ENCODE measurements at regions not wholly inside any gene's neighbourhood (a gene's known extent, or its start where the extent isn't known, plus 50 kb on each side); places are given as distances from the start of the nearest gene placed in this dataset.

DNA sequence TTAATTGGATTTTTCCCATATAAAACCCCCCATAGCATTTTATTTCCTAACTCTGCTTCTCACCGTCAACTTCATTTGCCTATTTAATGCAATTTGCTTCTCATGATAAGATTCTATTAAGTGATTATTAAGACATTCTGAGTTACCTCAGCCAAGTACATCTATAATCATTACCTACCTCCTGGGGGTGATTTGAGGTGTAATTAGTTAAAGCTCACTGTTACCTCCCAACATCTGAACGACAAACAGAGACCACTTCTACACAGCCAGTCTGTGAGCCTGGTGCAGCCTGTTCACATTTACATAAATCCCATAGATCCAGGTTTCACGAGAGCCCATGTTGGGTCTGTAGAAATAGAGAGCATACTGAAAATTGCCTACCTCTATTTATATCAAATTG lies 65.7 kb upstream of the SSX2IP start:
- Histone ChIP-seq H3K36me3 (ENCODE audit: insufficient read depth, low read length) (no peaks in the 10 kb centered on the region), H3K27me3 (ENCODE audit: insufficient read depth, low read length) (no peaks in the 10 kb centered on the region), H2AFZ (ENCODE audit: low read depth, low read length) (no peak overlapping the region), H4K20me1 (ENCODE audit: insufficient read depth, low read length) (no peaks in the 10 kb centered on the region), H3K9me3 (ENCODE audit: insufficient read depth, low read depth, low read length) (no peaks in the 10 kb centered on the region), H3K79me2 (ENCODE audit: insufficient read depth, low read length) (no peaks in the 10 kb centered on the region), H3K4me3 (ENCODE audit: insufficient read depth, low read depth, low read length) (no peak overlapping the region), H3K9ac (ENCODE audit: low read length) (no peak overlapping the region), H3K4me2 (ENCODE audit: low read length) (no peak overlapping the region), H3K4me1 (ENCODE audit: insufficient read depth, low read length) (peaks cover 14% of the 10 kb centered on the region), H3K27ac (ENCODE audit: low read depth, low read length) (no peak overlapping the region)
- no peak overlapping the region for H3K4me3 Mint-ChIP-seq (ENCODE audit: unreplicated experiment)
- no peak overlapping the region for H3K27ac Mint-ChIP-seq (ENCODE audit: unreplicated experiment)
- FAIRE-seq (no peak), DNase-seq (ENCODE audit: low read depth) (no peak)
- TF ChIP-seq, protein P1, sequence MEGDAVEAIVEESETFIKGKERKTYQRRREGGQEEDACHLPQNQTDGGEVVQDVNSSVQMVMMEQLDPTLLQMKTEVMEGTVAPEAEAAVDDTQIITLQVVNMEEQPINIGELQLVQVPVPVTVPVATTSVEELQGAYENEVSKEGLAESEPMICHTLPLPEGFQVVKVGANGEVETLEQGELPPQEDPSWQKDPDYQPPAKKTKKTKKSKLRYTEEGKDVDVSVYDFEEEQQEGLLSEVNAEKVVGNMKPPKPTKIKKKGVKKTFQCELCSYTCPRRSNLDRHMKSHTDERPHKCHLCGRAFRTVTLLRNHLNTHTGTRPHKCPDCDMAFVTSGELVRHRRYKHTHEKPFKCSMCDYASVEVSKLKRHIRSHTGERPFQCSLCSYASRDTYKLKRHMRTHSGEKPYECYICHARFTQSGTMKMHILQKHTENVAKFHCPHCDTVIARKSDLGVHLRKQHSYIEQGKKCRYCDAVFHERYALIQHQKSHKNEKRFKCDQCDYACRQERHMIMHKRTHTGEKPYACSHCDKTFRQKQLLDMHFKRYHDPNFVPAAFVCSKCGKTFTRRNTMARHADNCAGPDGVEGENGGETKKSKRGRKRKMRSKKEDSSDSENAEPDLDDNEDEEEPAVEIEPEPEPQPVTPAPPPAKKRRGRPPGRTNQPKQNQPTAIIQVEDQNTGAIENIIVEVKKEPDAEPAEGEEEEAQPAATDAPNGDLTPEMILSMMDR (IDR thresholded peaks at IDR 0.05; ENCODE audit: insufficient read depth, low read depth, low read length) = no peak
- no peak for TF ChIP-seq EZH2 (IDR thresholded peaks at IDR 0.05; ENCODE audit: insufficient read depth, low read length)
- no peaks in the 10 kb centered on the region for H3K9me3 Mint-ChIP-seq (ENCODE audit: unreplicated experiment)
- H3K27me3 Mint-ChIP-seq (ENCODE audit: low read depth, unreplicated experiment) = no peaks in the 10 kb centered on the region
- no peaks in the 10 kb centered on the region for H3K36me3 Mint-ChIP-seq (ENCODE audit: low read depth, unreplicated experiment)
- peaks cover 12% of the 10 kb centered on the region for H3K4me1 Mint-ChIP-seq (ENCODE audit: low read depth, unreplicated experiment)

DNA sequence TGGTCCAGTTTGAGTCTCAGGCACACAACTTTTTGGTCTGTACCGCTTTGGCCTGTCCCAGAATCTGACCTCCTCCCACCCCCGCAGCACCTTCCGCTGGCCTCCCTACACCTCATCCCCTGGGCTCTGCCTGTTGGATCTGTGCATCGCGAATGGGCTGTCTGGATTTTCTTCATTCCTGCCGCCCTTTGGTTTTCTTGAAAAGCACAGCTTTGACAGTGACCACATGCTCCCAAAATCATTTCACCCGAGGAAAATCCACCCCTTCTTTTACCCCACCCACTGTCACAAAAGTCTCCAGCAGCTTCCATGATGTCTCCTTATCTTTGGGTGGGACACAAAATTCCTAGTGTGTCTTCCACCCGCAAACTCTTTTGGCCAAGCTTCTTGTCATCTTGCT lies 65.0 kb upstream of the SSX2IP start:
- no peak overlapping the region for H3K4me3 ChIP-seq (ENCODE audit: insufficient read depth, low read depth, low read length)
- H3K79me2 ChIP-seq (ENCODE audit: insufficient read depth, low read length) = no peaks in the 10 kb centered on the region
- H2AFZ ChIP-seq (ENCODE audit: low read depth, low read length) = no peak overlapping the region
- H3K9ac ChIP-seq (ENCODE audit: low read length) = no peak overlapping the region
- Mint-ChIP-seq H3K36me3 (ENCODE audit: low read depth, unreplicated experiment) (no peaks in the 10 kb centered on the region), H3K27ac (ENCODE audit: unreplicated experiment) (no peak overlapping the region), H3K4me1 (ENCODE audit: low read depth, unreplicated experiment) (peaks cover 14% of the 10 kb centered on the region), H3K9me3 (ENCODE audit: unreplicated experiment) (no peaks in the 10 kb centered on the region), H3K27me3 (ENCODE audit: low read depth, unreplicated experiment) (no peaks in the 10 kb centered on the region), H3K4me3 (ENCODE audit: unreplicated experiment) (no peak overlapping the region)
- no peaks in the 10 kb centered on the region for H3K27me3 ChIP-seq (ENCODE audit: insufficient read depth, low read length)
- peaks cover 15% of the 10 kb centered on the region for H3K4me1 ChIP-seq (ENCODE audit: insufficient read depth, low read length)
- H4K20me1 ChIP-seq (ENCODE audit: insufficient read depth, low read length) = no peaks in the 10 kb centered on the region
- H3K36me3 ChIP-seq (ENCODE audit: insufficient read depth, low read length) = no peaks in the 10 kb centered on the region
- no peak overlapping the region for H3K27ac ChIP-seq (ENCODE audit: low read depth, low read length)
- no peak for FAIRE-seq
- no peak for DNase-seq (ENCODE audit: low read depth)
- TF ChIP-seq, protein P1 (IDR thresholded peaks at IDR 0.05; ENCODE audit: insufficient read depth, low read depth, low read length) = no peak
- TF ChIP-seq EZH2 (IDR thresholded peaks at IDR 0.05; ENCODE audit: insufficient read depth, low read length) = no peak
- no peaks in the 10 kb centered on the region for H3K9me3 ChIP-seq (ENCODE audit: insufficient read depth, low read depth, low read length)
- H3K4me2 ChIP-seq (ENCODE audit: low read length) = no peak overlapping the region

DNA sequence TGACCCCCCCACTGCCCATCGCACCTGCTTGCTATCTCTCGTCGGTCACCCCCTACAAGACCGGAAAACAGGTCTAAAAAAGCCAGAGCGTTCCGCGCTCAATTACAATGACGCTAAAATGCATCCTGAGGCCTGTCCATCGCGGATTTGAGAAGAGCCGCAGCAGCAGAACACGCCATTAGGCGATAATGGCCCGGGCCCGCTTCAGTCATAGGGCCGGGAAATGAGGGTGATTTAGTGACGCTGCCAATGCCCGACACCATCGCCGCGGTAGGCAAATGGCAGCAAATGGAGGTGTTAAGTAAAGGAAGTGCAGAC lies 64.1 kb upstream of the SSX2IP start:
- peak overlapping the region; percentile 38 for H2AFZ ChIP-seq (ENCODE audit: low read depth, low read length)
- FAIRE-seq = no peak
- Mint-ChIP-seq H3K4me3 (ENCODE audit: unreplicated experiment) (no peak overlapping the region), H3K27ac (ENCODE audit: unreplicated experiment) (no peak overlapping the region), H3K4me1 (ENCODE audit: low read depth, unreplicated experiment) (peaks cover 19% of the 10 kb centered on the region), H3K27me3 (ENCODE audit: low read depth, unreplicated experiment) (no peaks in the 10 kb centered on the region), H3K9me3 (ENCODE audit: unreplicated experiment) (peaks cover 1% of the 10 kb centered on the region), H3K36me3 (ENCODE audit: low read depth, unreplicated experiment) (no peaks in the 10 kb centered on the region)
- TF ChIP-seq, protein P1 (IDR thresholded peaks at IDR 0.05; ENCODE audit: insufficient read depth, low read depth, low read length) = no peak
- no peak for TF ChIP-seq EZH2 (IDR thresholded peaks at IDR 0.05; ENCODE audit: insufficient read depth, low read length)
- no peaks in the 10 kb centered on the region for H3K36me3 ChIP-seq (ENCODE audit: insufficient read depth, low read length)
- H3K4me2 ChIP-seq (ENCODE audit: low read length) = peak overlapping the region; percentile 52
- H3K79me2 ChIP-seq (ENCODE audit: insufficient read depth, low read length) = no peaks in the 10 kb centered on the region
- no peak overlapping the region for H3K4me3 ChIP-seq (ENCODE audit: insufficient read depth, low read depth, low read length)
- DNase-seq (ENCODE audit: low read depth) = no peak
- H3K9me3 ChIP-seq (ENCODE audit: insufficient read depth, low read depth, low read length) = no peaks in the 10 kb centered on the region
- H4K20me1 ChIP-seq (ENCODE audit: insufficient read depth, low read length) = no peaks in the 10 kb centered on the region
- H3K27ac ChIP-seq (ENCODE audit: low read depth, low read length) = no peak overlapping the region
- peaks cover 16% of the 10 kb centered on the region for H3K4me1 ChIP-seq (ENCODE audit: insufficient read depth, low read length)
- no peaks in the 10 kb centered on the region for H3K27me3 ChIP-seq (ENCODE audit: insufficient read depth, low read length)
- no peak overlapping the region for H3K9ac ChIP-seq (ENCODE audit: low read length)
